ENCODE measurements at regions not wholly inside any gene's neighbourhood (a gene's known extent, or its start where the extent isn't known, plus 50 kb on each side); places are given as distances from the start of the nearest gene placed in this dataset.
"Not testable (repeated sequence)": the region's sequence is repeated elsewhere in the genome, so short reads cannot be mapped to it uniquely, and the experiment has no call there.

DNA sequence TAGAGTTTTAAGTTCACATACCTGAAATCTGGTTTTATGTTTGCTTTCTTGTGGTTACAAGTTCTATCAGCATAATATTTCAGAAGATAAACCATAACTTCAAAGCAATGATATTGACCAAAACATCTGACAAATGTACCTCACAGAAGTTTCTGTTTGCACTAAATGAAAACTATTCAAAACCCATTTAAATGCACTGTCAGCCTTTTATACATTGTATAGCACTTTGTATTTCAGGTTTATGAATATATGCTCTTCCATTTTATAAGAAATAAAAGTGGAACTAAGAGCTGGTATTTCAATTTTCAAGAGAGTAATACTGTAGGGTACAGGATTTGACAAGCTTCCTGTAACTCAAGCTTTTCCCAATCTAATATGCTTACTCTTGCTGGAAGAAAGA lies 388.6 kb upstream of the MBL2 start:
- no peak for DNase-seq (ENCODE audit: low read depth, low spot score)
- Mint-ChIP-seq H3K4me1 (no peaks in the 10 kb centered on the region), H3K9me3 (peaks cover 4% of the 10 kb centered on the region), H3K27me3 (ENCODE audit: low read depth) (no peaks in the 10 kb centered on the region), H3K27ac (ENCODE audit: unreplicated experiment) (no peak overlapping the region), H3K36me3 (ENCODE audit: low read depth) (peaks cover 3% of the 10 kb centered on the region), H3K4me3 (no peak overlapping the region)
- TF ChIP-seq, protein P1, sequence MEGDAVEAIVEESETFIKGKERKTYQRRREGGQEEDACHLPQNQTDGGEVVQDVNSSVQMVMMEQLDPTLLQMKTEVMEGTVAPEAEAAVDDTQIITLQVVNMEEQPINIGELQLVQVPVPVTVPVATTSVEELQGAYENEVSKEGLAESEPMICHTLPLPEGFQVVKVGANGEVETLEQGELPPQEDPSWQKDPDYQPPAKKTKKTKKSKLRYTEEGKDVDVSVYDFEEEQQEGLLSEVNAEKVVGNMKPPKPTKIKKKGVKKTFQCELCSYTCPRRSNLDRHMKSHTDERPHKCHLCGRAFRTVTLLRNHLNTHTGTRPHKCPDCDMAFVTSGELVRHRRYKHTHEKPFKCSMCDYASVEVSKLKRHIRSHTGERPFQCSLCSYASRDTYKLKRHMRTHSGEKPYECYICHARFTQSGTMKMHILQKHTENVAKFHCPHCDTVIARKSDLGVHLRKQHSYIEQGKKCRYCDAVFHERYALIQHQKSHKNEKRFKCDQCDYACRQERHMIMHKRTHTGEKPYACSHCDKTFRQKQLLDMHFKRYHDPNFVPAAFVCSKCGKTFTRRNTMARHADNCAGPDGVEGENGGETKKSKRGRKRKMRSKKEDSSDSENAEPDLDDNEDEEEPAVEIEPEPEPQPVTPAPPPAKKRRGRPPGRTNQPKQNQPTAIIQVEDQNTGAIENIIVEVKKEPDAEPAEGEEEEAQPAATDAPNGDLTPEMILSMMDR (conservative IDR thresholded peaks at IDR 0.05): no peak

DNA sequence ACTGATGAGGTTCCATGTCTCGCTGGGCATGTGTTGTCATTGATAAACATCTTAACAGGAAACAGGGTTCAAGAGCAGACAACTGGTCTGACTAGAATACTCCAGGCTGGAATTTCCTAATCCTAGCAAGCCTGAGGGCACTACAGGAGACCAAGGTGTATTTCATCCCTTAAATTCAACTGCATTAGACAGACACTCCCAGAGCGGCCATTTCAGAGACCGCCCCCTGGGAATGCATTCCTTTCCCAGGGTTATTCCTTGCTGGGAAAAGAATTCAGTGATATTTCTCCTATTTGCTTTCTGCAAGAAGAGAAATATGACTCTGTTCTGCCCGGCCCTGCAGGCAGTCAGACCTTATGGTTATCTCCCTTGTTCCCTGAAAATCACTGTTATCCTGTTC lies 383.1 kb upstream of the MBL2 start:
- H3K4me1 Mint-ChIP-seq; H3K9me3 Mint-ChIP-seq; H3K27me3 Mint-ChIP-seq (ENCODE audit: low read depth); H3K4me3 Mint-ChIP-seq; DNase-seq (ENCODE audit: low read depth, low spot score); H3K36me3 Mint-ChIP-seq (ENCODE audit: low read depth); H3K27ac Mint-ChIP-seq (ENCODE audit: unreplicated experiment): not testable (repeated sequence)

DNA sequence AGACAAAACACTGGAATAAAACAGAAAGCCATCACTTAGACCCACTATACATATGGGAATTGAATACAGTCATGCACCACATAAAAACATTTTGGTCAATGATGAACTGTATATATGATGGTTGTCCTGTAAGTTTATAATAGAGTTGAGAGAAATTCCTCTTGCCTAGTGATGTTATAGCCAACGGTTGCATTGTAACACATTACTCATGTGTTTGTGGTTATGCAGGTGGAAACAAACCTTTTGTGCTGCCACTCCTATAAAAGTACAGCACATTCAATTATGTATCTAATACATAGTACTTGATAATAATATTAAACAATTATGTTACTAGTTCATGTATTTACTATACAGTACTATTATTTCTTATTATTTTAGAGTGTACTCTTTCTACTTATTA lies 381.2 kb upstream of the MBL2 start:
- Mint-ChIP-seq H3K27ac (ENCODE audit: unreplicated experiment) (no peak overlapping the region), H3K4me3 (no peak overlapping the region), H3K36me3 (ENCODE audit: low read depth) (peaks cover 6% of the 10 kb centered on the region), H3K4me1 (no peaks in the 10 kb centered on the region), H3K27me3 (ENCODE audit: low read depth) (no peaks in the 10 kb centered on the region), H3K9me3 (peaks cover 8% of the 10 kb centered on the region)
- TF ChIP-seq, protein P1 (conservative IDR thresholded peaks at IDR 0.05): no peak
- no peak for DNase-seq (ENCODE audit: low read depth, low spot score)

DNA sequence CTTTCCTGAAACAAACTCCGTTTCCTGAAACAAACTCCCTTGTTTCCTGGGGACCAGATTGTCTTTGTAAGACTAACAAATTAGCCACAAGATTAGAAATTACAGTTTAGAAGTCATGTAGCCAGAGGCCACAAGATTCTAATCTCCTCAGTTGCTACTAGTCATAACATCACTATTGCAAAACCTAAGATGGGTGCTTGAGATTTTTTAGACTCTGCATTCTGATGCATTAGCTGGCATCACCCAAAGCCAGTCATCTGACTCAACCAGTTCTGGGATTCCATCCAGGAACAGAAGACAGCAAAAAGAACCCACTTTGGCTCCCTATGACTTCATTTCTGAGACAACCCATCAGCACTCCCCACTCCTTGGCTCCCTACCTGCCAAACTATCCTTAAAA lies 367.9 kb upstream of the MBL2 start:
- H3K4me3 Mint-ChIP-seq: no peak overlapping the region
- H3K36me3 Mint-ChIP-seq (ENCODE audit: low read depth): no peaks in the 10 kb centered on the region
- H3K9me3 Mint-ChIP-seq: peaks cover 9% of the 10 kb centered on the region
- DNase-seq (ENCODE audit: low read depth, low spot score): no peak
- no peaks in the 10 kb centered on the region for H3K27me3 Mint-ChIP-seq (ENCODE audit: low read depth)
- TF ChIP-seq, protein P1 (conservative IDR thresholded peaks at IDR 0.05): no peak
- no peak overlapping the region for H3K27ac Mint-ChIP-seq (ENCODE audit: unreplicated experiment)
- H3K4me1 Mint-ChIP-seq: no peaks in the 10 kb centered on the region

DNA sequence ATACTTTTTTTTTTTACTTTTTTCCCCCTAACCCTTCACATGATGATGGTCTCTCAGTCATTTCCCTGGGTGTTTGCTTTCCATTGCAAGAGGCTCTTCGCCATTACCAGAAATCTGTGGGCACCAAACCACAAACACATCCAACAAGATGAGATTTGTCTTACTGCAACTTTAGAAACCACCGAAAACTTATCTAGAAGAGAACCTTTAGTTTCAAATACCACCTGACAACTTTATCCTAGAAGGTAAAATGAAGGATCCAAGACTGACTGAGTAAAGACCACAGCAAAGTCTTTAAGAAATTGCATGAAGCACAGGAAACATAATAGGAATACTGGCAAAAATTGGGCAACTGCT lies 363.3 kb upstream of the MBL2 start:
- Mint-ChIP-seq H3K36me3 (ENCODE audit: low read depth) (no peaks in the 10 kb centered on the region), H3K4me1 (no peaks in the 10 kb centered on the region), H3K4me3 (no peak overlapping the region), H3K27ac (ENCODE audit: unreplicated experiment) (no peak overlapping the region), H3K9me3 (peaks cover 6% of the 10 kb centered on the region), H3K27me3 (ENCODE audit: low read depth) (no peaks in the 10 kb centered on the region)
- TF ChIP-seq, protein P1 (conservative IDR thresholded peaks at IDR 0.05): no peak
- no peak for DNase-seq (ENCODE audit: low read depth, low spot score)

DNA sequence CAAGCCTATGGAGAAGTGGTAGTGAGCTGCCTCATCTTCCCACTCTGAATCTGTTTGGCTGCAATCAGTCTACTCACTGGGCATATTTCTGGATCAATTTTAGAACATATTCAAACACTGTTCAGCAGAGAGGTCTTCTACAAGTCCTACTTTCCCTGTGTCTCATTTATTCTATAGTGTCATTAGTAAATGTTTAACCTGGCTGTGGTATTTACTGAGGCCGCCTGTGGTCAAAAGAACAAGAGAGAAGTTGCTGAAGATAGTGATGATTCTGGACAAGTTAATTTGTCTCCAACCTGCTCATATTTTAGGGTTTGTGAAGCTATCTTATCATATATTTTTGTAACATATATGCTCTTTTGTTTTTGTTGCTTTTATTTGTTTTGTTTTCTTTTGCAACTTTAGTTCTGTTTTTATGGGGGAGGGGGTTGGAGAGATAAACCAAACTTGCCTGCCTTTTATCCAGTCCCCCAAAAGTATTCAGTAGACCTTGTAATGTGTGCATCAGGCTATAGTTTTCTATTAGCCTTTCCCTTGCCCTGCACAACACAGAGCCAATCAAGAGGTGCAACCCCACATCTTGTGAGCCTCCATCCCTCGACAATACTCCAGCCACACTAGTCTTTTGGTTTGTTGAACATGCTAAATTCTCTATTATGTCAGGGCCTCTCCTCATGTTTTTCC lies 362.8 kb upstream of the MBL2 start:
- Mint-ChIP-seq H3K27ac (ENCODE audit: unreplicated experiment) (no peak overlapping the region), H3K4me1 (no peaks in the 10 kb centered on the region), H3K9me3 (peaks cover under 1% of the 10 kb centered on the region), H3K36me3 (ENCODE audit: low read depth) (no peaks in the 10 kb centered on the region), H3K4me3 (no peak overlapping the region), H3K27me3 (ENCODE audit: low read depth) (no peaks in the 10 kb centered on the region)
- DNase-seq (ENCODE audit: low read depth, low spot score): no peak
- TF ChIP-seq, protein P1 (conservative IDR thresholded peaks at IDR 0.05): no peak

Measured in neural crest cell (in vitro differentiated cells).